Left lung (tissue), 4 donors: ENCODE measurements at regions not wholly inside any gene's neighbourhood (a gene's known extent, or its start where the extent isn't known, plus 50 kb on each side); places are given as distances from the start of the nearest gene placed in this dataset.

ENCODE experiments used
- ATAC-seq: fragments of 200-7000 bp; cut with Tn5 transposase; one replicate; pipeline ENCODE4 v1.9.1; 2020; ENCODE audit warnings: moderate library complexity
- DNase-seq, 4 donors: peaks; one replicate each; pipeline ENCODE4 v3.0.0-alpha.2; 2013 to 2020
- H3K27ac ChIP-seq, 2 donors: fragments of 200-600 bp; sonication (generic) in 1 of 2; one replicate each; pipeline versions ENCODE4 v1.5.0 to v1.8.0; 2020 to 2021
- H3K27me3 ChIP-seq, 2 donors: fragments of 200-600 bp; sonication (generic) in 1 of 2; one replicate each; pipeline versions ENCODE4 v1.5.0 to v1.8.0; 2020 to 2021
- H3K36me3 ChIP-seq, 2 donors: fragments of 200-600 bp; sonication (generic) in 1 of 2; one replicate each; pipeline versions ENCODE4 v1.5.0 to v1.8.0; 2020 to 2021
- H3K4me1 ChIP-seq, 2 donors: fragments of 200-600 bp; one replicate each; pipeline ENCODE4 v1.8.0; 2021
- H3K4me3 ChIP-seq, 2 donors: fragments of 200-600 bp; sonication (generic) in 1 of 2; one replicate each; pipeline versions ENCODE4 v1.5.0 to v1.8.0; 2020 to 2021; ENCODE audit warnings: mild to moderate bottlenecking in 1 of 2
- H3K9me3 ChIP-seq, 2 donors: fragments of 200-600 bp; sonication (generic) in 1 of 2; one replicate each; pipeline versions ENCODE4 v1.5.0 to v1.8.0; 2020 to 2021
- intact Hi-C, 2 donors: fragments of 100-400 bp; cut with DNase I; formaldehyde crosslinking; loops; one replicate each; pipeline versions ENCODE4 v1.11.2 to v1.14.2; 2022
- TF ChIP-seq, protein P1 (sequence below), 2 donors: fragments of 200-600 bp; sonication (generic) in 1 of 2; IDR thresholded peaks; one replicate each; pipeline versions ENCODE4 v1.5.0 to v1.8.0; 2021; ENCODE audit warnings: antibody characterized with exemption in 2 of 2
- donor health status: DM: no; HTN: yes; CAD: no.
- donor health status: DM: no; HTN: no; CAD: no.

- Histone ChIP-seq H3K36me3 (no peaks in the 10 kb centered on the region), H3K4me3 (no peak overlapping the region), H3K27me3 (no peaks in the 10 kb centered on the region), H3K9me3 (peaks cover 0 to 1% of the 10 kb centered on the region in 2 donors), H3K4me1 (no peaks in the 10 kb centered on the region), H3K27ac (no peak overlapping the region)
- intact Hi-C loops = no loop called here
- DNase-seq = no peak
- TF ChIP-seq, protein P1, sequence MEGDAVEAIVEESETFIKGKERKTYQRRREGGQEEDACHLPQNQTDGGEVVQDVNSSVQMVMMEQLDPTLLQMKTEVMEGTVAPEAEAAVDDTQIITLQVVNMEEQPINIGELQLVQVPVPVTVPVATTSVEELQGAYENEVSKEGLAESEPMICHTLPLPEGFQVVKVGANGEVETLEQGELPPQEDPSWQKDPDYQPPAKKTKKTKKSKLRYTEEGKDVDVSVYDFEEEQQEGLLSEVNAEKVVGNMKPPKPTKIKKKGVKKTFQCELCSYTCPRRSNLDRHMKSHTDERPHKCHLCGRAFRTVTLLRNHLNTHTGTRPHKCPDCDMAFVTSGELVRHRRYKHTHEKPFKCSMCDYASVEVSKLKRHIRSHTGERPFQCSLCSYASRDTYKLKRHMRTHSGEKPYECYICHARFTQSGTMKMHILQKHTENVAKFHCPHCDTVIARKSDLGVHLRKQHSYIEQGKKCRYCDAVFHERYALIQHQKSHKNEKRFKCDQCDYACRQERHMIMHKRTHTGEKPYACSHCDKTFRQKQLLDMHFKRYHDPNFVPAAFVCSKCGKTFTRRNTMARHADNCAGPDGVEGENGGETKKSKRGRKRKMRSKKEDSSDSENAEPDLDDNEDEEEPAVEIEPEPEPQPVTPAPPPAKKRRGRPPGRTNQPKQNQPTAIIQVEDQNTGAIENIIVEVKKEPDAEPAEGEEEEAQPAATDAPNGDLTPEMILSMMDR (IDR thresholded peaks at IDR 0.05) = no peak
- no peak for ATAC-seq
These were observed 104.9 kb downstream of the KCNJ2 start for GRCh38 chr17:70274255-70274654.

GRCh38 chr17:70276906-70277305 lies 107.6 kb downstream of the KCNJ2 start:
- intact Hi-C loops = no loop called here
- no peaks in the 10 kb centered on the region for H3K36me3 ChIP-seq
- H3K27ac ChIP-seq = no peak overlapping the region
- H3K4me3 ChIP-seq = no peak overlapping the region
- TF ChIP-seq, protein P1 (IDR thresholded peaks at IDR 0.05) = no peak
- no peak for ATAC-seq
- no peaks in the 10 kb centered on the region for H3K27me3 ChIP-seq
- H3K9me3 ChIP-seq = no peaks in the 10 kb centered on the region
- DNase-seq = peak in 2 of 4 donors; percentile 30 to 51
- no peaks in the 10 kb centered on the region for H3K4me1 ChIP-seq

DNA sequence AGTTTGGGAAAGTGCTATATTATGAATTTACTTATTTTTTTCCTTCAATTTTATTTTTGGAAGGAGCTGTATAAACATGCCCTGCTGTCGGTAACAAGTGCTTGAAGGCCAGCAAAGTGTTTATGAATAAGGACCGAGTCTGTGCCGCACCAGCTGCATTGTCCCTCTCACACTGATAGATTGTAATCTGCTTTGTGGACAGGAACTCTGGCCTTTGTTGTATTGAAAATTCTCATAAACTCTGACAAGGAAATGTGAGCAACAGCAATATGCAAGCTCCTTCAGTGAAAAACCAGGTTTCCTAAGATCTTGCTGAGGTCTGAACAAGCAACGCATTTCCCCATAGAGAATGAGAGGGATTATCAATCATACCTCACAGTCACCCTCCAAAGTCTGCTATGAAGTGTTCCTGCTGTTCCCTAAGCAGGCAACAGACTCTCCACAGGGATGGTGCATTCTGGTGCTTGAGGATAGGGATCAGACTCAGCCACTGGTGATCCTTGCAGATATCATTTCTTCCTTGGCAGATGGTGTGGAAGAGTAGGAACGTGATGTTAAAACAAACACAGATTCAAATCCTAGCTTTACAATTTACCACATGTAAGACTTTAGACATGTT lies 109.6 kb downstream of the KCNJ2 start:
- Histone ChIP-seq H3K4me3 (no peak overlapping the region), H3K9me3 (no peaks in the 10 kb centered on the region), H3K27me3 (no peaks in the 10 kb centered on the region), H3K36me3 (no peaks in the 10 kb centered on the region), H3K4me1 (no peaks in the 10 kb centered on the region), H3K27ac (no peak overlapping the region)
- TF ChIP-seq, protein P1 (IDR thresholded peaks at IDR 0.05) = no peak
- DNase-seq (peak in 2 of 4 donors; percentile 75 to 86), ATAC-seq (peak; percentile 31)
- intact Hi-C loops = no loop called here

- H3K27me3 ChIP-seq = no peaks in the 10 kb centered on the region
- TF ChIP-seq, protein P1 (IDR thresholded peaks at IDR 0.05) = no peak
- H3K9me3 ChIP-seq = no peaks in the 10 kb centered on the region
- H3K36me3 ChIP-seq = no peaks in the 10 kb centered on the region
- intact Hi-C loops = no loop called here
- H3K4me1 ChIP-seq = peaks cover 3 to 35% of the 10 kb centered on the region in 2 donors
- H3K27ac ChIP-seq = no peak overlapping the region
- no peak overlapping the region for H3K4me3 ChIP-seq
- ATAC-seq = no peak
- no peak for DNase-seq
These were observed 117.1 kb downstream of the KCNJ2 start for GRCh38 chr17:70286391-70286790.

- ATAC-seq (no peak), DNase-seq (no peak)
- Histone ChIP-seq H3K36me3 (no peaks in the 10 kb centered on the region), H3K4me3 (no peak overlapping the region), H3K27me3 (no peaks in the 10 kb centered on the region), H3K4me1 (peaks cover 3 to 36% of the 10 kb centered on the region in 2 donors), H3K27ac (peak overlapping the region in 1 of 2 donors; percentile 72), H3K9me3 (no peaks in the 10 kb centered on the region)
- TF ChIP-seq, protein P1 (IDR thresholded peaks at IDR 0.05) = no peak
- intact Hi-C loops = no loop called here
These were observed 119.4 kb downstream of the KCNJ2 start for GRCh38 chr17:70288540-70289290.
